ENCODE measurements at regions not wholly inside any gene's neighbourhood (a gene's known extent, or its start where the extent isn't known, plus 50 kb on each side); places are given as distances from the start of the nearest gene placed in this dataset.

GRCh38 chr1:234777856-234778220 is 167.9 kb upstream of the IRF2BP2 start:
- TF ChIP-seq CTCF (optimal IDR thresholded peaks at IDR 0.05 in 1 of 3, IDR thresholded peaks at IDR 0.05 in 1 of 3, conservative IDR thresholded peaks at IDR 0.05 in 1 of 3; ENCODE audit: extremely low read depth in 1 of 3, insufficient read depth in 2 of 3, low read length in 3 of 3) = no peak
- no peak for TF ChIP-seq EZH2 (IDR thresholded peaks at IDR 0.05; ENCODE audit: low read length)
